DOHH2 (cell line): ENCODE measurements at regions not wholly inside any gene's neighbourhood (a gene's known extent, or its start where the extent isn't known, plus 50 kb on each side); places are given as distances from the start of the nearest gene placed in this dataset.

Experiments used
- EZH2phosphoT487 ChIP-seq: fragments of 200-600 bp; sonication (generic); IDR thresholded peaks from 2 replicates; pipeline ENCODE4 v1.6.1; 2017; ENCODE audit warnings: borderline replicate concordance, mild to moderate bottlenecking, antibody characterized with exemption, low read length, moderate library complexity, mixed read lengths
- TF ChIP-seq, protein P1 (sequence below): fragments of 200-600 bp; sonication (generic); IDR thresholded peaks from one replicate; pipeline ENCODE4 v1.5.1; 2014; ENCODE audit warnings: antibody characterized with exemption, mild to moderate bottlenecking, low read depth, low read length; ENCODE audit not compliant: poor library complexity, severe bottlenecking

GRCh38 chr1:56071351-56071750, 508.0 kb downstream of the PLPP3 start:
- TF ChIP-seq, protein P1, sequence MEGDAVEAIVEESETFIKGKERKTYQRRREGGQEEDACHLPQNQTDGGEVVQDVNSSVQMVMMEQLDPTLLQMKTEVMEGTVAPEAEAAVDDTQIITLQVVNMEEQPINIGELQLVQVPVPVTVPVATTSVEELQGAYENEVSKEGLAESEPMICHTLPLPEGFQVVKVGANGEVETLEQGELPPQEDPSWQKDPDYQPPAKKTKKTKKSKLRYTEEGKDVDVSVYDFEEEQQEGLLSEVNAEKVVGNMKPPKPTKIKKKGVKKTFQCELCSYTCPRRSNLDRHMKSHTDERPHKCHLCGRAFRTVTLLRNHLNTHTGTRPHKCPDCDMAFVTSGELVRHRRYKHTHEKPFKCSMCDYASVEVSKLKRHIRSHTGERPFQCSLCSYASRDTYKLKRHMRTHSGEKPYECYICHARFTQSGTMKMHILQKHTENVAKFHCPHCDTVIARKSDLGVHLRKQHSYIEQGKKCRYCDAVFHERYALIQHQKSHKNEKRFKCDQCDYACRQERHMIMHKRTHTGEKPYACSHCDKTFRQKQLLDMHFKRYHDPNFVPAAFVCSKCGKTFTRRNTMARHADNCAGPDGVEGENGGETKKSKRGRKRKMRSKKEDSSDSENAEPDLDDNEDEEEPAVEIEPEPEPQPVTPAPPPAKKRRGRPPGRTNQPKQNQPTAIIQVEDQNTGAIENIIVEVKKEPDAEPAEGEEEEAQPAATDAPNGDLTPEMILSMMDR: no peak
- TF ChIP-seq EZH2phosphoT487: no peak
